ENCODE measurements at regions not wholly inside any gene's neighbourhood (a gene's known extent, or its start where the extent isn't known, plus 50 kb on each side); places are given as distances from the start of the nearest gene placed in this dataset.

DNA sequence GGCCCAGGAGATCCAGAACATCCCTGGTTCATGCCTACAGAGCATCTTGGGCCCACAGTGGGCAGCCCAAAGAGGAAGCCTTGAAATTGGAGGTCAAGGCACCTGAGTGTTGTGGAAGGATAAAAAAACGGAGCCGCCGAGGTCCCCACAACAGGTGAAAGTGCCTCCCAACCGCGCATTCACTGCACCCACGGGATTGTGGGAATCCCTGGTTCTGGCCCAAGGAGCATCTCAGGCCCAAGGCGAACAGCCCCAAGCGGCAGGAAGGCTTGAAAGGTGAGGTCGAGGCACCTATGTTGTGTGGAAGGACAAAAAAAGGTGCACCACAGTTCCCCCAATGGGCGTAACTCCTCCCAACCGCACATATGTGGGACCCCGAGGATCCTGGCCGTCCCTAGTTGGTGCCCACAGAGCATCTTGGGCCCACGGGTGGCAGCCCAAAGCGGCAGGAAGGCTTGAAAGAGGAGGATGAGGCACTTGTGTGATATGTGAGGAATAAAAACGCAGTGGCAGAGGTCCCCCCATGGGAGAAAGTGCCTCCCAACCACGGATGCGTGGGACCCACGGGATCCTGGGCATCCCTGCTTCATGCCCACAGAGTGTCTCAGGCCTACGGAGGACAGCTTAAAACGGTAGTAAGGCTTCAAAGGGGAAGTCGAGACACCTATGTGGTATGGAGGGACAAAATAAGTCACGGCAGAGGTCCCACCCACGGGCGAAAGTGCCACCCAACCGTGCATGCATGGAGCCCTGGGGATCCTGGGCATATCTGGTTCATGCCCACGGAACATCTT, 583.9 kb downstream of the ALG10 start:
- Histone ChIP-seq H3K4me3 (ENCODE audit: low read depth in 1 of 3, low read length in 3 of 3) (peak overlapping the region in 1 of 3 donors; percentile 8), H3K9me3 (ENCODE audit: control insufficient read depth in 4 of 4, low read length in 3 of 4) (peaks cover 4 to 52% (median 24%) of the 10 kb centered on the region in 4 donors), H3K27ac (ENCODE audit: low read depth in 1 of 2, low read length in 2 of 2) (no peak overlapping the region), H3K4me1 (ENCODE audit: control insufficient read depth in 4 of 4, insufficient read depth in 4 of 4, low read length in 3 of 4) (no peaks in the 10 kb centered on the region), H3K9ac (ENCODE audit: low read depth in 1 of 2, low read length in 2 of 2) (no peak overlapping the region), H3K36me3 (ENCODE audit: control insufficient read depth in 4 of 4, insufficient read depth in 3 of 4, low read depth in 1 of 4, low read length in 3 of 4) (no peaks in the 10 kb centered on the region), H3K27me3 (ENCODE audit: control insufficient read depth in 4 of 4, insufficient read depth in 4 of 4, low read length in 3 of 4) (no peaks in the 10 kb centered on the region)
- WGBS = 56% methylated on average over 27 of the region's 27 CpGs
- no peak for DNase-seq (ENCODE audit: low spot score)
- TF ChIP-seq, protein P1, sequence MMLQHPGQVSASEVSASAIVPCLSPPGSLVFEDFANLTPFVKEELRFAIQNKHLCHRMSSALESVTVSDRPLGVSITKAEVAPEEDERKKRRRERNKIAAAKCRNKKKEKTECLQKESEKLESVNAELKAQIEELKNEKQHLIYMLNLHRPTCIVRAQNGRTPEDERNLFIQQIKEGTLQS (IDR thresholded peaks at IDR 0.05) = no peak
- TF ChIP-seq GABPA (IDR thresholded peaks at IDR 0.05 in 1 of 2, conservative IDR thresholded peaks at IDR 0.05 in 1 of 2) (no peak), SP1 (IDR thresholded peaks at IDR 0.05) (no peak), EGR1 (IDR thresholded peaks at IDR 0.05; ENCODE audit: low read depth in 2 of 2) (no peak), TAF1 (conservative IDR thresholded peaks at IDR 0.05) (no peak), NR2F2 (IDR thresholded peaks at IDR 0.05) (no peak), FOXA1 (IDR thresholded peaks at IDR 0.05) (no peak), RXRA (IDR thresholded peaks at IDR 0.05) (no peak), YY1 (IDR thresholded peaks at IDR 0.05) (no peak), HNF4G (IDR thresholded peaks at IDR 0.05) (no peak), HNF4A (conservative IDR thresholded peaks at IDR 0.05) (no peak), ZBTB33 (IDR thresholded peaks at IDR 0.05) (no peak)
- TF ChIP-seq, protein P2, sequence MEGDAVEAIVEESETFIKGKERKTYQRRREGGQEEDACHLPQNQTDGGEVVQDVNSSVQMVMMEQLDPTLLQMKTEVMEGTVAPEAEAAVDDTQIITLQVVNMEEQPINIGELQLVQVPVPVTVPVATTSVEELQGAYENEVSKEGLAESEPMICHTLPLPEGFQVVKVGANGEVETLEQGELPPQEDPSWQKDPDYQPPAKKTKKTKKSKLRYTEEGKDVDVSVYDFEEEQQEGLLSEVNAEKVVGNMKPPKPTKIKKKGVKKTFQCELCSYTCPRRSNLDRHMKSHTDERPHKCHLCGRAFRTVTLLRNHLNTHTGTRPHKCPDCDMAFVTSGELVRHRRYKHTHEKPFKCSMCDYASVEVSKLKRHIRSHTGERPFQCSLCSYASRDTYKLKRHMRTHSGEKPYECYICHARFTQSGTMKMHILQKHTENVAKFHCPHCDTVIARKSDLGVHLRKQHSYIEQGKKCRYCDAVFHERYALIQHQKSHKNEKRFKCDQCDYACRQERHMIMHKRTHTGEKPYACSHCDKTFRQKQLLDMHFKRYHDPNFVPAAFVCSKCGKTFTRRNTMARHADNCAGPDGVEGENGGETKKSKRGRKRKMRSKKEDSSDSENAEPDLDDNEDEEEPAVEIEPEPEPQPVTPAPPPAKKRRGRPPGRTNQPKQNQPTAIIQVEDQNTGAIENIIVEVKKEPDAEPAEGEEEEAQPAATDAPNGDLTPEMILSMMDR (IDR thresholded peaks at IDR 0.05; ENCODE audit: low read depth, low read length, missing input control) = no peak
- TF ChIP-seq, protein P3, sequence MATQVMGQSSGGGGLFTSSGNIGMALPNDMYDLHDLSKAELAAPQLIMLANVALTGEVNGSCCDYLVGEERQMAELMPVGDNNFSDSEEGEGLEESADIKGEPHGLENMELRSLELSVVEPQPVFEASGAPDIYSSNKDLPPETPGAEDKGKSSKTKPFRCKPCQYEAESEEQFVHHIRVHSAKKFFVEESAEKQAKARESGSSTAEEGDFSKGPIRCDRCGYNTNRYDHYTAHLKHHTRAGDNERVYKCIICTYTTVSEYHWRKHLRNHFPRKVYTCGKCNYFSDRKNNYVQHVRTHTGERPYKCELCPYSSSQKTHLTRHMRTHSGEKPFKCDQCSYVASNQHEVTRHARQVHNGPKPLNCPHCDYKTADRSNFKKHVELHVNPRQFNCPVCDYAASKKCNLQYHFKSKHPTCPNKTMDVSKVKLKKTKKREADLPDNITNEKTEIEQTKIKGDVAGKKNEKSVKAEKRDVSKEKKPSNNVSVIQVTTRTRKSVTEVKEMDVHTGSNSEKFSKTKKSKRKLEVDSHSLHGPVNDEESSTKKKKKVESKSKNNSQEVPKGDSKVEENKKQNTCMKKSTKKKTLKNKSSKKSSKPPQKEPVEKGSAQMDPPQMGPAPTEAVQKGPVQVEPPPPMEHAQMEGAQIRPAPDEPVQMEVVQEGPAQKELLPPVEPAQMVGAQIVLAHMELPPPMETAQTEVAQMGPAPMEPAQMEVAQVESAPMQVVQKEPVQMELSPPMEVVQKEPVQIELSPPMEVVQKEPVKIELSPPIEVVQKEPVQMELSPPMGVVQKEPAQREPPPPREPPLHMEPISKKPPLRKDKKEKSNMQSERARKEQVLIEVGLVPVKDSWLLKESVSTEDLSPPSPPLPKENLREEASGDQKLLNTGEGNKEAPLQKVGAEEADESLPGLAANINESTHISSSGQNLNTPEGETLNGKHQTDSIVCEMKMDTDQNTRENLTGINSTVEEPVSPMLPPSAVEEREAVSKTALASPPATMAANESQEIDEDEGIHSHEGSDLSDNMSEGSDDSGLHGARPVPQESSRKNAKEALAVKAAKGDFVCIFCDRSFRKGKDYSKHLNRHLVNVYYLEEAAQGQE (IDR thresholded peaks at IDR 0.05) = no peak

All from liver (tissue), 8 donors.